ENCODE measurements at regions not wholly inside any gene's neighbourhood (a gene's known extent, or its start where the extent isn't known, plus 50 kb on each side); places are given as distances from the start of the nearest gene placed in this dataset.
"Not testable (repeated sequence)": the region's sequence is repeated elsewhere in the genome, so short reads cannot be mapped to it uniquely, and the experiment has no call there.

DNA sequence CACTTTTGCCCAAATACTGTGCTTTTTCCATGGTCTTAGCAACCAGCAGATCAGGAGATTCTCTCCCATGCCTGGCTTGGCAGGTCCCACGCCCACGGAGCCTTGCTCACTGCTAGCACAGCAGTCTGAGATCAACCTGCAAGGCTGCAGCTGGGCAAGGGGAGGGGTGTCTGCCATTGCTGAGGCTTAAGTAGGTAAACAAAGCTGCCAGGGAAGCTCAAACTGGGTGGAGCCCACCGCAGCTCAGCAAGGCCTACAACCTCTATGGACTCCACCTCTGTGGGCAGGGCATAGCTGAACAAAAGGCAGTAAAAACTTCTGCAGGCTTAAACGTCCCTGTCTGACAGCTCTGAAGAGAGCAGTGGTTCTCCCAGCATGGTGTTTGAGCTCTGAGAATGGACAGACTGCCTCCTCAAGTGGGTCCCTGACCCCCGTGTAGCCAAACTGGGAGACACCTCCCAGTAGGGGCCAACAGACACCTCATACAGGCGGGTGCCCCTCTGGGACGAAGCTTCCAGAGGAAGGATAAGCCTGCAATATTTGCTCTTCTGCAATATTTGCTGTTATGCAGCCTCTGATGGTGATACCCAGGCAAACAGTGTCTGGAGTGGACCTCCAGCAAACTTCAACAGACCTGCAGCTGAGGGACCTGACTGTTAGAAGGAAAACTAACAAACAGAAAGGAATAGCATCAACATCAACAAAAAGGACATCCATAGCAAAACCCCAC, 132.8 kb upstream of the STARD13 start:
- not testable (repeated sequence) for DNase-seq

DNA sequence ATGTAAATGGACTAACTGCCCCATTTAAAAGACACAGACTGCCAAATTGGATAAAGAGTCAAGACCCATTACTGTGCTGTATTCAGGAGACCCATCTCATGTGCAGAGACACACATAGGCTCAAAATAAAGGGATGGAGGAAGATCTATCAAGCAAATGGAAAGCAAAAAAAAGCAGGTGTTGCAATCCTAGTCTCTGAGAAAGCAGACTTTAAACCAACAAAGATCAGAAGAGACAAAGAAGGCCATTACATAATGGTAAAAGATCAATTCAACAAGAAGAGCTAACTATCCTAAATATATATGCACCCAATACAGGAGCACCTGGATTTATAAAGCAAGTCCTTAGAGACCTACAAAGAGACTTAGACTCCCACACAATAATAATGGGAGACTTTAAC, 134.6 kb upstream of the STARD13 start:
- DNase-seq, result not testable (repeated sequence)

DNA sequence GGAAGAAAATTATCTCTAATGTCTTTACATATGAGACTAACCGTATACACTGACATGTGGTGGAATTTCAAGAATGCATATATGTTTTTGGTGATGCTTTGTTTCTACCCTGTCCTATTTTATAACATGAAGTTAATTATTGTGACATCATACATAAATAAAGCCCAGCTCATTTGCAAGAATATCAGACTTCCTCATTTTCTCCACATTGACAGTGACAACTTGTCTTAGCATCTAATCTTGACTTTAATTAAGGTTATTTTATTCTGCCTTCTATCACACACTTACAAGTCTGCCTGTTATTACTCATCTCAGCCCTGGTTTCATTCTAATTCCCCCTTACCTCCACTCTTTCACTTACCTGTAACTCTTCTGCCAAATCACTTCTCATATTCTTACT, 140.6 kb upstream of the STARD13 start:
- no peak for DNase-seq

- no peak for DNase-seq
Measured at GRCh38 chr13:33433316-33433715, 147.8 kb upstream of the STARD13 start.

DNA sequence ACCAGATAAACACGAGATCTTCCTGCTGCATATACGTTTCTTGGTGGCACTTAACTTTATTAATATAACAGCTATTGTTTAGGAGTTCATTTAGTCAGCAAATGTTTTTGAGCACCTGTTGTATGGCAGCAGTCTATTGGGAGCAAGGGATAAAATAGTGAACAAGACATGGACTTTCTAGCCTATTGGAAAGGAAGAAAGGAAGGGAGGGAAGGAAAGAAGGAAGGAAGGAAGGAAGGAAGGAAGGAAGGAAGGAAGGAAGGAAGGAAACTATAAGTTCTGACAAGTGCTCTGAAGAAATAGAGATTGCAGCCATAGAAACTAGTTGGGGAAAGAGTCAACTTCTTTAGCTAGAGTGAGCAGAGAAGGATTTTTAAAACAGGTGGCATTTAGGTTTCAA, 149.1 kb upstream of the STARD13 start:
- no peak for DNase-seq

GRCh38 chr13:33435207-33435606, 149.7 kb upstream of the STARD13 start:
- no peak for DNase-seq

- no peak for DNase-seq
Measured at GRCh38 chr13:33438918-33439317, 153.4 kb upstream of the STARD13 start.

DNA sequence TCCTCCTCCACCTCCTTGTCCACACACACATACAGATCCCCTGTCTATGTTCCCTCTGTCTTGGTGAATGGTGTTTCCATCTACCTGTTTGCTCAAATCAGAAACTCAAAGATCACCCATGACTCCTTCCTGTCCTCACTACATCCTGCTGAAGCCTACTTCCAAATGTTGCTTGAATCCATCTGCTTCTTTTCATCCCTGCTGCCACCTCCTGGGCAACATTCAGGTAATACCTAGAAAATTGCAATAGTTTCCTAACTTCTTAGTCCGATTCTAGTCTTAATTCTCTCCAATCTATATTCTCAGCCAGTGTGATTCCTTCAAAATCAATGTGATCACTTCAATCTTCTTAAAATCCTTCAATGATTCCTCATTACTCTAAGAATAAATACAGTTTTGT, 155.5 kb upstream of the STARD13 start:
- DNase-seq, result no peak

GRCh38 chr13:33445024-33445423, 159.5 kb upstream of the STARD13 start:
- no peak for DNase-seq

DNA sequence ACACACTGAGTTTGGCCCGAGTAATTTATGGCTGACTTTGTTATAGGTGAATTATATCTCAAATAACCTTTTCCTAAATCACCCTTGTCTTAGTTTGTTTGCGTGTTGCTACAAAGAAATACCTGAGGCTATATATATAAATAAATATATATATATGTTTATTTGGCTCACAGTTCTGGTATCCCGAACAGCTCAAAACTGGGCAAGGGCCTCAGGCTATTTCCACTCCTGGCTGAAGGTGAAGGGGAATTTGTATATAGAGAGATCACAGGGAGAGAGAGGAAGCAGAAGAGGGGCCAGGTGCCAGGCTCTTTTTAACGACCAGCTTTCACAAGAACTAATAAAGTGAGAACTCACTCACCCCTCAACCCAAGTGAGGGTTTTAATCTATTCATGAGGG, 159.9 kb upstream of the STARD13 start:
- no peak for DNase-seq

- peak; percentile 34 for DNase-seq
Measured at GRCh38 chr13:33446821-33447725, 161.5 kb upstream of the STARD13 start.

DNA sequence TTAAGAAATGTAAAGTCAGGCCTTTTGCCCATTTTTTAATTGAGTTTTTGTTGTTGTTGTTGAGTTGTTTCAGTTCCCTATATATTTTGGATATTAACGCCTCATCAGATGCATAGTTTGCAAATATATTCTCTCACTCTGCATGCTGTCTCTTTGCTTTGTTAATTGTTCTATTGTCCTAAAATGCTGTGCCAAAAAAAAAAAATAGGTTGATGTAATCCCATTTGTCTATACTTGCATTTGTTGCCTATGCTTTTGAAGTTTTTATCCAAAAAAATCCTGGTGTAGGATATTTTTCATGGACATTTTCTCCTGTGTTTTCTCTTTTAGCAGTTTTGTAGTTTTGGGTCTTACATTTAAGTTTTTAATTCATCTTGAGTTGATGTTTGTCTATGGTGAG, 163.3 kb upstream of the STARD13 start:
- no peak for DNase-seq

GRCh38 chr13:33450956-33451709, 165.6 kb upstream of the STARD13 start:
- no peak for DNase-seq

GRCh38 chr13:33452873-33453517, 167.4 kb upstream of the STARD13 start:
- DNase-seq, result no peak

GRCh38 chr13:33453936-33454335, 168.4 kb upstream of the STARD13 start:
- no peak for DNase-seq

- no peak for DNase-seq
Measured at GRCh38 chr13:33454844-33455705, 169.5 kb upstream of the STARD13 start.

GRCh38 chr13:33459702-33460101, 174.1 kb upstream of the STARD13 start:
- no peak for DNase-seq

GRCh38 chr13:33462109-33462508, 176.6 kb upstream of the STARD13 start:
- no peak for DNase-seq

DNA sequence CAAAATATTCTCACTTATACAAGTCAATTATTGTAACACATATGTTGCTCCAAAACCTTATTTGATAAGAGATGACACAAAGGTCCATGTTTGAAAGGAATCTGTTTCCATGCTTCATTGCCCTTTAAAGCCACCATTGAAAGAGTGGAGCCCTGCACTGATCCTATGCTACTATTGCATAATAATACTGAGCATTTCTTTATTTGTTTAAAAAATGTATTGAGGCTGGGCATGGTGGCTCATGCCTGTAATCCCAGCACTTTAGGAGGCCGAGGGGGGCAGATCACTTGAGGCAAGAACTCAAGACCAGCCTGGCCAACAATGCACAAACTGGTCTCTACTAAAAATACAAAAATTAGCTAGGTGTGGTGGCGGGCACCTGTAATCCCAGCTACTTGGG, 178.8 kb upstream of the STARD13 start:
- DNase-seq, result no peak

DNA sequence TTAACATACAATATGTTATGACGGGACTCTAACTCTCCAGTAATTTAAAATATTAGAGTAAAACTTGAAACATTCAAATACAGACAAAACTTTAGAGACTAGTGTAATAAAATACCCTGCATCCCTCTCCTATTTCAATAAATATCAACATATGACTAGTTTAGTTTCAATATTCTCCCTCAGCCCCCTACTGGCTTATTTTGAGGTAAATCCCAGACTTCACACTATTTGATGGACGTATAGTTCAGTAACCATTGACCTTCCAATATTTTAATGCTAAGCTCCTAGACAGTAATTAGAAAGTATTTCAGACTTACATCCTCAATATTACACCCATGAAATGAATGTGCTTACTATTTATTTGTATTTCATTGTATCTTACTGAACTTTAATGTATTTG, 180.7 kb upstream of the STARD13 start:
- no peak for DNase-seq

- no peak for DNase-seq
Measured at GRCh38 chr13:33467556-33467955, 182.0 kb upstream of the STARD13 start.

GRCh38 chr13:33471204-33471603, 185.6 kb upstream of the STARD13 start:
- no peak for DNase-seq
